DND-41 (cell line): ENCODE measurements at regions not wholly inside any gene's neighbourhood (a gene's known extent, or its start where the extent isn't known, plus 50 kb on each side); places are given as distances from the start of the nearest gene placed in this dataset.

Experiments
- EZH2 ChIP-seq: IDR thresholded peaks from 3 replicates; pipeline ENCODE4 v1.6.1; 2012; ENCODE audit warnings: borderline replicate concordance, low read depth, mild to moderate bottlenecking, moderate library complexity, low read length, inconsistent platforms; ENCODE audit not compliant: severe bottlenecking
- TF ChIP-seq, protein P1 (sequence below): IDR thresholded peaks from 2 replicates; pipeline ENCODE4 v1.5.1; 2012; ENCODE audit warnings: borderline replicate concordance, low read length, moderate library complexity, mild to moderate bottlenecking; ENCODE audit not compliant: poor library complexity, severe bottlenecking; ENCODE audit errors: extremely low read depth

- TF ChIP-seq, protein P1, sequence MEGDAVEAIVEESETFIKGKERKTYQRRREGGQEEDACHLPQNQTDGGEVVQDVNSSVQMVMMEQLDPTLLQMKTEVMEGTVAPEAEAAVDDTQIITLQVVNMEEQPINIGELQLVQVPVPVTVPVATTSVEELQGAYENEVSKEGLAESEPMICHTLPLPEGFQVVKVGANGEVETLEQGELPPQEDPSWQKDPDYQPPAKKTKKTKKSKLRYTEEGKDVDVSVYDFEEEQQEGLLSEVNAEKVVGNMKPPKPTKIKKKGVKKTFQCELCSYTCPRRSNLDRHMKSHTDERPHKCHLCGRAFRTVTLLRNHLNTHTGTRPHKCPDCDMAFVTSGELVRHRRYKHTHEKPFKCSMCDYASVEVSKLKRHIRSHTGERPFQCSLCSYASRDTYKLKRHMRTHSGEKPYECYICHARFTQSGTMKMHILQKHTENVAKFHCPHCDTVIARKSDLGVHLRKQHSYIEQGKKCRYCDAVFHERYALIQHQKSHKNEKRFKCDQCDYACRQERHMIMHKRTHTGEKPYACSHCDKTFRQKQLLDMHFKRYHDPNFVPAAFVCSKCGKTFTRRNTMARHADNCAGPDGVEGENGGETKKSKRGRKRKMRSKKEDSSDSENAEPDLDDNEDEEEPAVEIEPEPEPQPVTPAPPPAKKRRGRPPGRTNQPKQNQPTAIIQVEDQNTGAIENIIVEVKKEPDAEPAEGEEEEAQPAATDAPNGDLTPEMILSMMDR = no peak
- no peak for TF ChIP-seq EZH2
Observed at GRCh38 chr20:56760610-56761009, 131.5 kb downstream of the TFAP2C start.
